NB4 (cell line): ENCODE measurements at regions not wholly inside any gene's neighbourhood (a gene's known extent, or its start where the extent isn't known, plus 50 kb on each side); places are given as distances from the start of the nearest gene placed in this dataset.
"Not testable (repeated sequence)": the region's sequence is repeated elsewhere in the genome, so short reads cannot be mapped to it uniquely, and the experiment has no call there.

Experiments
- MAX ChIP-seq: IDR thresholded peaks from 2 replicates; pipeline ENCODE4 v1.6.1; 2011; ENCODE audit warnings: low read depth, low read length
- POLR2A ChIP-seq: IDR thresholded peaks from 2 replicates; pipeline ENCODE4 v1.6.1; 2011; ENCODE audit warnings: mild to moderate bottlenecking; ENCODE audit not compliant: insufficient read length; ENCODE audit errors: extremely low read depth
- TF ChIP-seq, protein P1 (sequence below): IDR thresholded peaks from one replicate; pipeline ENCODE4 v1.5.1; 2012; ENCODE audit warnings: low read depth, low read length

GRCh38 chr13:63811428-63812004 lies 2395.9 kb upstream of the PCDH20 start:
- TF ChIP-seq, protein P1, sequence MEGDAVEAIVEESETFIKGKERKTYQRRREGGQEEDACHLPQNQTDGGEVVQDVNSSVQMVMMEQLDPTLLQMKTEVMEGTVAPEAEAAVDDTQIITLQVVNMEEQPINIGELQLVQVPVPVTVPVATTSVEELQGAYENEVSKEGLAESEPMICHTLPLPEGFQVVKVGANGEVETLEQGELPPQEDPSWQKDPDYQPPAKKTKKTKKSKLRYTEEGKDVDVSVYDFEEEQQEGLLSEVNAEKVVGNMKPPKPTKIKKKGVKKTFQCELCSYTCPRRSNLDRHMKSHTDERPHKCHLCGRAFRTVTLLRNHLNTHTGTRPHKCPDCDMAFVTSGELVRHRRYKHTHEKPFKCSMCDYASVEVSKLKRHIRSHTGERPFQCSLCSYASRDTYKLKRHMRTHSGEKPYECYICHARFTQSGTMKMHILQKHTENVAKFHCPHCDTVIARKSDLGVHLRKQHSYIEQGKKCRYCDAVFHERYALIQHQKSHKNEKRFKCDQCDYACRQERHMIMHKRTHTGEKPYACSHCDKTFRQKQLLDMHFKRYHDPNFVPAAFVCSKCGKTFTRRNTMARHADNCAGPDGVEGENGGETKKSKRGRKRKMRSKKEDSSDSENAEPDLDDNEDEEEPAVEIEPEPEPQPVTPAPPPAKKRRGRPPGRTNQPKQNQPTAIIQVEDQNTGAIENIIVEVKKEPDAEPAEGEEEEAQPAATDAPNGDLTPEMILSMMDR: not testable (repeated sequence)
- TF ChIP-seq POLR2A, MAX: not testable (repeated sequence)
